SH-SY5Y (cell line): ENCODE measurements at regions not wholly inside any gene's neighbourhood (a gene's known extent, or its start where the extent isn't known, plus 50 kb on each side); places are given as distances from the start of the nearest gene placed in this dataset.

ENCODE experiments used
- GATA2 ChIP-seq: IDR thresholded peaks from 2 replicates; pipeline ENCODE4 v1.6.1; 2011; ENCODE audit warnings: mild to moderate bottlenecking, low read depth, low read length
- GATA3 ChIP-seq: IDR thresholded peaks from 2 replicates; pipeline ENCODE4 v1.6.1; 2011; ENCODE audit warnings: low read depth, mild to moderate bottlenecking, low read length, moderate library complexity

- TF ChIP-seq GATA2 (no peak), GATA3 (no peak)
Observed at GRCh38 chr3:26049951-26050350, 260.1 kb downstream of the OXSM start.

GRCh38 chr3:26050776-26051175 is 260.9 kb downstream of the OXSM start:
- no peak for TF ChIP-seq GATA2
- no peak for TF ChIP-seq GATA3

- TF ChIP-seq GATA2, result no peak
- no peak for TF ChIP-seq GATA3
Observed at GRCh38 chr3:26058901-26059321, 269.0 kb downstream of the OXSM start.

GRCh38 chr3:26061947-26062346 is 272.1 kb downstream of the OXSM start:
- TF ChIP-seq GATA3 (no peak), GATA2 (no peak)

- no peak for TF ChIP-seq GATA3
- TF ChIP-seq GATA2, result no peak
Observed at GRCh38 chr3:26064297-26064696, 274.4 kb downstream of the OXSM start.

- TF ChIP-seq GATA3 (no peak), GATA2 (no peak)
Observed at GRCh38 chr3:26068890-26069289, 279.0 kb downstream of the OXSM start.

- TF ChIP-seq GATA2 (no peak), GATA3 (no peak)
Observed at GRCh38 chr3:26070854-26071253, 281.0 kb downstream of the OXSM start.

GRCh38 chr3:26074080-26074479 is 284.2 kb downstream of the OXSM start:
- TF ChIP-seq GATA2 (no peak), GATA3 (no peak)

- TF ChIP-seq GATA2, result no peak
- TF ChIP-seq GATA3, result no peak
Observed at GRCh38 chr3:26078539-26078938, 288.6 kb downstream of the OXSM start.

- no peak for TF ChIP-seq GATA2
- TF ChIP-seq GATA3, result no peak
Observed at GRCh38 chr3:26081166-26081565, 291.3 kb downstream of the OXSM start.

- TF ChIP-seq GATA2 (no peak), GATA3 (no peak)
Observed at GRCh38 chr3:26081806-26082205, 291.9 kb downstream of the OXSM start.

- TF ChIP-seq GATA3, result no peak
Observed at GRCh38 chr3:26082911-26083310, 293.0 kb downstream of the OXSM start.

GRCh38 chr3:26084629-26085028 is 294.7 kb downstream of the OXSM start:
- TF ChIP-seq GATA3, result no peak
- no peak for TF ChIP-seq GATA2

GRCh38 chr3:26087751-26088150 is 297.9 kb downstream of the OXSM start:
- no peak for TF ChIP-seq GATA3
- no peak for TF ChIP-seq GATA2

- TF ChIP-seq GATA2, result no peak
- TF ChIP-seq GATA3, result no peak
Observed at GRCh38 chr3:26089249-26089648, 299.4 kb downstream of the OXSM start.

GRCh38 chr3:26090589-26090988 is 300.7 kb downstream of the OXSM start:
- no peak for TF ChIP-seq GATA3
- TF ChIP-seq GATA2, result no peak
